GM23338 (cell line): ENCODE measurements at regions not wholly inside any gene's neighbourhood (a gene's known extent, or its start where the extent isn't known, plus 50 kb on each side); places are given as distances from the start of the nearest gene placed in this dataset.

Experiments used
- ATAC-seq: fragments of 200-7000 bp; cut with Tn5 transposase; 3 replicates; pipeline ENCODE4 v1.9.1; 2020
- DNase-seq: peaks from one replicate; pipeline ENCODE4 v3.0.0-alpha.2; 2015; ENCODE audit warnings: low spot score
- H2AFZ ChIP-seq: fragments of 200-600 bp; sonication (generic); 2 replicates; pipeline ENCODE4 v1.8.0; 2016; ENCODE audit warnings: antibody characterized with exemption, mild to moderate bottlenecking, moderate library complexity
- H3F3A ChIP-seq: fragments of 200-600 bp; sonication (generic); replicated peaks from 2 replicates; pipeline ENCODE4 v1.8.0; 2017; ENCODE audit warnings: antibody characterized with exemption, mixed run types, low read depth
- H3K27ac ChIP-seq: fragments of 200-600 bp; sonication (generic); 2 replicates; pipeline ENCODE4 v1.6.1; 2016; ENCODE audit warnings: low read depth
- H3K27me3 ChIP-seq: fragments of 200-600 bp; sonication (generic); 2 replicates; pipeline ENCODE4 v1.8.0; 2016; ENCODE audit warnings: mild to moderate bottlenecking, mixed run types, moderate library complexity; ENCODE audit not compliant: insufficient read depth
- H3K36me3 ChIP-seq: fragments of 200-600 bp; sonication (generic); 2 replicates; pipeline ENCODE4 v1.8.0; 2016; ENCODE audit warnings: mild to moderate bottlenecking; ENCODE audit not compliant: insufficient read depth
- H3K4me1 ChIP-seq: fragments of 200-600 bp; sonication (generic); 2 replicates; pipeline ENCODE4 v1.8.0; 2016; ENCODE audit warnings: mild to moderate bottlenecking, moderate library complexity; ENCODE audit not compliant: insufficient read depth
- H3K4me2 ChIP-seq: fragments of 200-600 bp; sonication (generic); 2 replicates; pipeline ENCODE4 v1.7.1; 2017; ENCODE audit warnings: mixed run types
- H3K4me3 ChIP-seq: fragments of 200-600 bp; sonication (generic); 2 replicates; pipeline ENCODE4 v1.6.1; 2016; ENCODE audit warnings: mixed run types
- H3K79me2 ChIP-seq: fragments of 200-600 bp; sonication (generic); replicated peaks from 2 replicates; pipeline ENCODE4 v1.8.0; 2017; ENCODE audit warnings: mild to moderate bottlenecking; ENCODE audit not compliant: insufficient read depth
- H3K9me2 ChIP-seq: fragments of 200-600 bp; sonication (generic); 2 replicates; pipeline ENCODE4 v1.8.0; 2017; ENCODE audit not compliant: insufficient read depth
- H4K20me1 ChIP-seq: fragments of 200-600 bp; sonication (generic); replicated peaks from 2 replicates; pipeline ENCODE4 v1.8.0; 2017; ENCODE audit warnings: mild to moderate bottlenecking; ENCODE audit not compliant: insufficient read depth
- H3K27ac Mint-ChIP-seq: 2 replicates; pipeline ENCODE4 v1.8.0; 2020; ENCODE audit warnings: inconsistent platforms, mild to moderate bottlenecking, moderate library complexity, mixed read lengths
- H3K27me3 Mint-ChIP-seq: 3 replicates; pipeline ENCODE4 v1.8.0; 2022; ENCODE audit warnings: low read depth, mild to moderate bottlenecking, moderate library complexity, mixed read lengths, inconsistent platforms; ENCODE audit not compliant: insufficient read depth, poor library complexity
- H3K36me3 Mint-ChIP-seq: 3 replicates; pipeline ENCODE4 v1.8.0; 2021; ENCODE audit warnings: low read depth, mild to moderate bottlenecking, inconsistent platforms, moderate library complexity, mixed read lengths
- H3K4me1 Mint-ChIP-seq: 3 replicates; pipeline ENCODE4 v1.8.0; 2020; ENCODE audit warnings: mild to moderate bottlenecking, inconsistent platforms, mixed read lengths
- H3K4me3 Mint-ChIP-seq: 3 replicates; pipeline ENCODE4 v1.8.0; 2021; ENCODE audit warnings: moderate library complexity, mild to moderate bottlenecking, inconsistent platforms, mixed read lengths
- H3K9me3 Mint-ChIP-seq: 3 replicates; pipeline ENCODE4 v1.8.0; 2020; ENCODE audit warnings: moderate library complexity, mild to moderate bottlenecking, inconsistent platforms, mixed read lengths
- CREB1 ChIP-seq: fragments of 250-450 bp; sonication (Bioruptor Pico); IDR thresholded peaks from 2 replicates; pipeline ENCODE4 v1.5.0; 2020; ENCODE audit warnings: low read depth, mild to moderate bottlenecking, moderate library complexity
- EZH2phosphoT487 ChIP-seq: fragments of 200-600 bp; sonication (generic); IDR thresholded peaks from one replicate; pipeline ENCODE4 v1.8.1; 2018; ENCODE audit warnings: antibody characterized with exemption; ENCODE audit not compliant: unreplicated experiment
- JUNB ChIP-seq: IDR thresholded peaks from one replicate; pipeline ENCODE4 v1.6.1; 2016; ENCODE audit warnings: antibody characterized with exemption; ENCODE audit not compliant: unreplicated experiment
- NANOG ChIP-seq: IDR thresholded peaks from 2 replicates; pipeline ENCODE4 v1.6.1; 2016; ENCODE audit warnings: antibody characterized with exemption, borderline replicate concordance
- POLR2AphosphoS5 ChIP-seq: IDR thresholded peaks from 2 replicates; pipeline ENCODE4 v1.6.1; 2016; ENCODE audit warnings: antibody characterized with exemption, low read depth
- ZNF114 ChIP-seq: fragments of 250-450 bp; sonication (Bioruptor Pico); IDR thresholded peaks from 2 replicates; pipeline ENCODE4 v1.5.0; 2020; ENCODE audit warnings: mild to moderate bottlenecking, moderate library complexity
- TF ChIP-seq, protein P1 (sequence below), 2 experiments: fragments of 200-600 bp in 1 of 2; sonication (generic) in 1 of 2; conservative IDR thresholded peaks; 2 replicates each; pipeline versions ENCODE4 v1.5.1 to v1.6.1; 2016 to 2017; ENCODE audit warnings: antibody characterized with exemption in 2 of 2, low read depth in 2 of 2, mild to moderate bottlenecking in 2 of 2, moderate library complexity in 1 of 2
- TF ChIP-seq, protein P2 (sequence below): fragments of 250-450 bp; sonication (Bioruptor Pico); IDR thresholded peaks from 2 replicates; pipeline ENCODE4 v1.5.0; 2020; ENCODE audit warnings: mild to moderate bottlenecking, moderate library complexity

- no peak overlapping the region for H3K27ac ChIP-seq
- no peaks in the 10 kb centered on the region for H3K27me3 ChIP-seq
- Mint-ChIP-seq H3K27ac (no peak overlapping the region), H3K36me3 (no peaks in the 10 kb centered on the region), H3K27me3 (no peaks in the 10 kb centered on the region), H3K4me3 (no peak overlapping the region), H3K9me3 (no peaks in the 10 kb centered on the region), H3K4me1 (no peaks in the 10 kb centered on the region)
- H3K79me2 ChIP-seq, result no peaks in the 10 kb centered on the region
- H3K36me3 ChIP-seq, result no peaks in the 10 kb centered on the region
- H3K4me2 ChIP-seq, result no peak overlapping the region
- no peaks in the 10 kb centered on the region for H3K4me1 ChIP-seq
- no peak overlapping the region for H2AFZ ChIP-seq
- no peaks in the 10 kb centered on the region for H3F3A ChIP-seq
- DNase-seq, result no peak
- TF ChIP-seq, protein P1, sequence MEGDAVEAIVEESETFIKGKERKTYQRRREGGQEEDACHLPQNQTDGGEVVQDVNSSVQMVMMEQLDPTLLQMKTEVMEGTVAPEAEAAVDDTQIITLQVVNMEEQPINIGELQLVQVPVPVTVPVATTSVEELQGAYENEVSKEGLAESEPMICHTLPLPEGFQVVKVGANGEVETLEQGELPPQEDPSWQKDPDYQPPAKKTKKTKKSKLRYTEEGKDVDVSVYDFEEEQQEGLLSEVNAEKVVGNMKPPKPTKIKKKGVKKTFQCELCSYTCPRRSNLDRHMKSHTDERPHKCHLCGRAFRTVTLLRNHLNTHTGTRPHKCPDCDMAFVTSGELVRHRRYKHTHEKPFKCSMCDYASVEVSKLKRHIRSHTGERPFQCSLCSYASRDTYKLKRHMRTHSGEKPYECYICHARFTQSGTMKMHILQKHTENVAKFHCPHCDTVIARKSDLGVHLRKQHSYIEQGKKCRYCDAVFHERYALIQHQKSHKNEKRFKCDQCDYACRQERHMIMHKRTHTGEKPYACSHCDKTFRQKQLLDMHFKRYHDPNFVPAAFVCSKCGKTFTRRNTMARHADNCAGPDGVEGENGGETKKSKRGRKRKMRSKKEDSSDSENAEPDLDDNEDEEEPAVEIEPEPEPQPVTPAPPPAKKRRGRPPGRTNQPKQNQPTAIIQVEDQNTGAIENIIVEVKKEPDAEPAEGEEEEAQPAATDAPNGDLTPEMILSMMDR (conservative IDR thresholded peaks at IDR 0.05; ENCODE audit: low read depth in 2 of 2), result no peak
- TF ChIP-seq, protein P2, sequence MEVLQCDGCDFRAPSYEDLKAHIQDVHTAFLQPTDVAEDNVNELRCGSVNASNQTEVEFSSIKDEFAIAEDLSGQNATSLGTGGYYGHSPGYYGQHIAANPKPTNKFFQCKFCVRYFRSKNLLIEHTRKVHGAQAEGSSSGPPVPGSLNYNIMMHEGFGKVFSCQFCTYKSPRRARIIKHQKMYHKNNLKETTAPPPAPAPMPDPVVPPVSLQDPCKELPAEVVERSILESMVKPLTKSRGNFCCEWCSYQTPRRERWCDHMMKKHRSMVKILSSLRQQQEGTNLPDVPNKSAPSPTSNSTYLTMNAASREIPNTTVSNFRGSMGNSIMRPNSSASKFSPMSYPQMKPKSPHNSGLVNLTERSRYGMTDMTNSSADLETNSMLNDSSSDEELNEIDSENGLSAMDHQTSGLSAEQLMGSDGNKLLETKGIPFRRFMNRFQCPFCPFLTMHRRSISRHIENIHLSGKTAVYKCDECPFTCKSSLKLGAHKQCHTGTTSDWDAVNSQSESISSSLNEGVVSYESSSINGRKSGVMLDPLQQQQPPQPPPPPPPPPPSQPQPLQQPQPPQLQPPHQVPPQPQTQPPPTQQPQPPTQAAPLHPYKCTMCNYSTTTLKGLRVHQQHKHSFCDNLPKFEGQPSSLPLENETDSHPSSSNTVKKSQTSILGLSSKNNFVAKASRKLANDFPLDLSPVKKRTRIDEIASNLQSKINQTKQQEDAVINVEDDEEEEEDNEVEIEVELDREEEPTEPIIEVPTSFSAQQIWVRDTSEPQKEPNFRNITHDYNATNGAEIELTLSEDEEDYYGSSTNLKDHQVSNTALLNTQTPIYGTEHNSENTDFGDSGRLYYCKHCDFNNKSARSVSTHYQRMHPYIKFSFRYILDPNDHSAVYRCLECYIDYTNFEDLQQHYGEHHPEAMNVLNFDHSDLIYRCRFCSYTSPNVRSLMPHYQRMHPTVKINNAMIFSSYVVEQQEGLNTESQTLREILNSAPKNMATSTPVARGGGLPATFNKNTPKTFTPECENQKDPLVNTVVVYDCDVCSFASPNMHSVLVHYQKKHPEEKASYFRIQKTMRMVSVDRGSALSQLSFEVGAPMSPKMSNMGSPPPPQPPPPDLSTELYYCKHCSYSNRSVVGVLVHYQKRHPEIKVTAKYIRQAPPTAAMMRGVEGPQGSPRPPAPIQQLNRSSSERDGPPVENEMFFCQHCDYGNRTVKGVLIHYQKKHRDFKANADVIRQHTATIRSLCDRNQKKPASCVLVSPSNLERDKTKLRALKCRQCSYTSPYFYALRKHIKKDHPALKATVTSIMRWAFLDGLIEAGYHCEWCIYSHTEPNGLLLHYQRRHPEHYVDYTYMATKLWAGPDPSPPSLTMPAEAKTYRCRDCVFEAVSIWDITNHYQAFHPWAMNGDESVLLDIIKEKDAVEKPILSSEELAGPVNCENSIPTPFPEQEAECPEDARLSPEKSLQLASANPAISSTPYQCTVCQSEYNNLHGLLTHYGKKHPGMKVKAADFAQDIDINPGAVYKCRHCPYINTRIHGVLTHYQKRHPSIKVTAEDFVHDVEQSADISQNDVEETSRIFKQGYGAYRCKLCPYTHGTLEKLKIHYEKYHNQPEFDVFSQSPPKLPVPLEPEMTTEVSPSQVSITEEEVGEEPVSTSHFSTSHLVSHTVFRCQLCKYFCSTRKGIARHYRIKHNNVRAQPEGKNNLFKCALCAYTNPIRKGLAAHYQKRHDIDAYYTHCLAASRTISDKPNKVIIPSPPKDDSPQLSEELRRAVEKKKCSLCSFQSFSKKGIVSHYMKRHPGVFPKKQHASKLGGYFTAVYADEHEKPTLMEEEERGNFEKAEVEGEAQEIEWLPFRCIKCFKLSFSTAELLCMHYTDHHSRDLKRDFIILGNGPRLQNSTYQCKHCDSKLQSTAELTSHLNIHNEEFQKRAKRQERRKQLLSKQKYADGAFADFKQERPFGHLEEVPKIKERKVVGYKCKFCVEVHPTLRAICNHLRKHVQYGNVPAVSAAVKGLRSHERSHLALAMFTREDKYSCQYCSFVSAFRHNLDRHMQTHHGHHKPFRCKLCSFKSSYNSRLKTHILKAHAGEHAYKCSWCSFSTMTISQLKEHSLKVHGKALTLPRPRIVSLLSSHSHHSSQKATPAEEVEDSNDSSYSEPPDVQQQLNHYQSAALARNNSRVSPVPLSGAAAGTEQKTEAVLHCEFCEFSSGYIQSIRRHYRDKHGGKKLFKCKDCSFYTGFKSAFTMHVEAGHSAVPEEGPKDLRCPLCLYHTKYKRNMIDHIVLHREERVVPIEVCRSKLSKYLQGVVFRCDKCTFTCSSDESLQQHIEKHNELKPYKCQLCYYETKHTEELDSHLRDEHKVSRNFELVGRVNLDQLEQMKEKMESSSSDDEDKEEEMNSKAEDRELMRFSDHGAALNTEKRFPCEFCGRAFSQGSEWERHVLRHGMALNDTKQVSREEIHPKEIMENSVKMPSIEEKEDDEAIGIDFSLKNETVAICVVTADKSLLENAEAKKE (CRISPR knock-in tag), result no peak
- TF ChIP-seq ZNF114 (no peak), CREB1 (CRISPR knock-in tag) (no peak), POLR2AphosphoS5 (no peak), JUNB (no peak), EZH2phosphoT487 (no peak), NANOG (no peak)
- H4K20me1 ChIP-seq, result no peaks in the 10 kb centered on the region
- no peak for ATAC-seq
- H3K4me3 ChIP-seq, result no peak overlapping the region
- no peaks in the 10 kb centered on the region for H3K9me2 ChIP-seq
Observed at GRCh38 chr13:70708775-70709174, 600.5 kb upstream of the KLHL1 start.
